GM23338 (cell line): ENCODE measurements at regions not wholly inside any gene's neighbourhood (a gene's known extent, or its start where the extent isn't known, plus 50 kb on each side); places are given as distances from the start of the nearest gene placed in this dataset.

Experiments used
- CREB1 ChIP-seq: fragments of 250-450 bp; sonication (Bioruptor Pico); IDR thresholded peaks from 2 replicates; pipeline ENCODE4 v1.5.0; 2020; ENCODE audit warnings: low read depth, mild to moderate bottlenecking, moderate library complexity
- ETS1 ChIP-seq: IDR thresholded peaks from 2 replicates; pipeline ENCODE4 v1.6.1; 2016; ENCODE audit warnings: antibody characterized with exemption
- EZH2 ChIP-seq: fragments of 200-600 bp; sonication (generic); IDR thresholded peaks from one replicate; pipeline ENCODE4 v1.8.0; 2017; ENCODE audit warnings: antibody characterized with exemption, mild to moderate bottlenecking, low read depth; ENCODE audit not compliant: unreplicated experiment
- EZH2phosphoT487 ChIP-seq: fragments of 200-600 bp; sonication (generic); IDR thresholded peaks from one replicate; pipeline ENCODE4 v1.8.1; 2018; ENCODE audit warnings: antibody characterized with exemption; ENCODE audit not compliant: unreplicated experiment
- NANOG ChIP-seq: IDR thresholded peaks from 2 replicates; pipeline ENCODE4 v1.6.1; 2016; ENCODE audit warnings: antibody characterized with exemption, borderline replicate concordance
- POLR2AphosphoS5 ChIP-seq: IDR thresholded peaks from 2 replicates; pipeline ENCODE4 v1.6.1; 2016; ENCODE audit warnings: antibody characterized with exemption, low read depth
- ZNF331 ChIP-seq: fragments of 250-450 bp; sonication (Bioruptor Pico); IDR thresholded peaks from 2 replicates; pipeline ENCODE4 v1.5.0; 2020; ENCODE audit warnings: low read depth, mild to moderate bottlenecking, moderate library complexity
- TF ChIP-seq, protein P1 (sequence below), 2 experiments: fragments of 200-600 bp in 1 of 2; sonication (generic) in 1 of 2; conservative IDR thresholded peaks; 2 replicates each; pipeline versions ENCODE4 v1.5.1 to v1.6.1; 2016 to 2017; ENCODE audit warnings: antibody characterized with exemption in 2 of 2, low read depth in 2 of 2, mild to moderate bottlenecking in 2 of 2, moderate library complexity in 1 of 2

GRCh38 chr19:32058131-32058530, 287.3 kb upstream of the ZNF507 start:
- TF ChIP-seq, protein P1, sequence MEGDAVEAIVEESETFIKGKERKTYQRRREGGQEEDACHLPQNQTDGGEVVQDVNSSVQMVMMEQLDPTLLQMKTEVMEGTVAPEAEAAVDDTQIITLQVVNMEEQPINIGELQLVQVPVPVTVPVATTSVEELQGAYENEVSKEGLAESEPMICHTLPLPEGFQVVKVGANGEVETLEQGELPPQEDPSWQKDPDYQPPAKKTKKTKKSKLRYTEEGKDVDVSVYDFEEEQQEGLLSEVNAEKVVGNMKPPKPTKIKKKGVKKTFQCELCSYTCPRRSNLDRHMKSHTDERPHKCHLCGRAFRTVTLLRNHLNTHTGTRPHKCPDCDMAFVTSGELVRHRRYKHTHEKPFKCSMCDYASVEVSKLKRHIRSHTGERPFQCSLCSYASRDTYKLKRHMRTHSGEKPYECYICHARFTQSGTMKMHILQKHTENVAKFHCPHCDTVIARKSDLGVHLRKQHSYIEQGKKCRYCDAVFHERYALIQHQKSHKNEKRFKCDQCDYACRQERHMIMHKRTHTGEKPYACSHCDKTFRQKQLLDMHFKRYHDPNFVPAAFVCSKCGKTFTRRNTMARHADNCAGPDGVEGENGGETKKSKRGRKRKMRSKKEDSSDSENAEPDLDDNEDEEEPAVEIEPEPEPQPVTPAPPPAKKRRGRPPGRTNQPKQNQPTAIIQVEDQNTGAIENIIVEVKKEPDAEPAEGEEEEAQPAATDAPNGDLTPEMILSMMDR (conservative IDR thresholded peaks at IDR 0.05; ENCODE audit: low read depth in 2 of 2) = no peak
- TF ChIP-seq ETS1 (no peak), POLR2AphosphoS5 (no peak), NANOG (no peak), EZH2phosphoT487 (no peak), EZH2 (no peak), CREB1 (CRISPR knock-in tag) (no peak), ZNF331 (CRISPR knock-in tag) (no peak)
